ENCODE measurements at regions not wholly inside any gene's neighbourhood (a gene's known extent, or its start where the extent isn't known, plus 50 kb on each side); places are given as distances from the start of the nearest gene placed in this dataset.
A peak's percentile ranks its signal among the peaks of the same experiment; 100 is the strongest.
"Not testable (repeated sequence)": the region's sequence is repeated elsewhere in the genome, so short reads cannot be mapped to it uniquely, and the experiment has no call there.

GRCh38 chr3:159886050-159886449 lies 102.6 kb upstream of the IL12A start:
- DNase-seq = no peak

GRCh38 chr3:159886530-159886929 lies 102.1 kb upstream of the IL12A start:
- DNase-seq = not testable (repeated sequence)

GRCh38 chr3:159887168-159887567 lies 101.5 kb upstream of the IL12A start:
- no peak for DNase-seq

DNA sequence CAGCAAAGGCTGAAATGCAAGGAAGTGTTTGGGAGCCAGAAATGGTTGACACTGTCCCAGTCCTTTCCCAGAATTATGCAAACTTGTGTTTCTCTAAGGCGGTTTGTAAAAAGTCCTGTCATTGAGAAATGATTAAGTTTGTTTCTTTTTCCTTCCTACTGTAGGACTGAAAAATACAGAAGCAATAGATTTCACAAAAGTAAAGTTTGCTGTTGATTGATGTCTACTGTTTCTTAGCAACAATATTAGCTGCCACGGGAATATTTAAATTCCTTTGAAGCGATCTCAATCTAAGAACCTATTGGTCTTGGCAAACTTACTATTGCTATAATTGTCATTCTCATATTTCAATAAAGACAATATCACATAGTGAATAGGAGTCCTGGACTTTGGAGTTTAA lies 100.7 kb upstream of the IL12A start:
- peak in 1 of 2 donors; percentile 33 for DNase-seq

- no peak for DNase-seq
Measured at GRCh38 chr3:159892171-159892795, 96.4 kb upstream of the IL12A start.

DNA sequence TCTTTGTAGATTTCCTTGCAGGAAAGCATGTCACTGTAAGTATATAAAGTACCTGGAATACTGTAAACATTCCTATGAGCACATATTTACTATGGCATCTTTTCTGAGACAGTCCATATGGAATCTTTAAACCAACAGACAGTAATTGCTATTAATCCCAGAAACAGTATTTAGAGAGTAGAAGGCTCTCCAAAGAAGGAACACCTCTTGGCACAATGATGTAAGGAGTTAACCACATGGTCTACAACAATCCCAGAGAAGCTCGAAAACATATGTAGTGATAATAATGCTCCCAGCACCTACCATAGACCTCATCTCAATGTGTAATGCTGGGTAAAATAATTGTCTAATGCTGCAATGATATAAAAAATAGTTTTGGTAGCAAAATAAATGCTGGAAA lies 95.8 kb upstream of the IL12A start:
- no peak for DNase-seq

DNA sequence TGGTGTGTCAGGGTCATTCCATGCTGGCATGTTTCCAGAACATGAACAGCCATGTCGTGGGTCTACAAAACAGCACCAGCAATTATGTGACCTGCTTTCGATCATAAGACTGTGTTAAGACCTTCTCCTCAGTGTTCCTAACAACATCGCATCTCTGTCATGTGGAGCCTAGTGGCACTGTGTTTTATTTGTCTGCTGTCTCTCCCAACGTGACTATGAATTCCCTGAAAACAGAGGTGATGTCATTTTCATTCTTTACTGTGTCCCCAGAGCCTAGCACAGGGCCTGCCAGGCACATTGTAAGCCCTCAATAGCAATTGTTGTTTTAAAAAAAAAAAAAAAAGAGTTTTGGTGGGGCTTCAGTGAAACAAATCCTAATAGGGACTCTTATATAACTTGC lies 94.2 kb upstream of the IL12A start:
- no peak for DNase-seq

DNA sequence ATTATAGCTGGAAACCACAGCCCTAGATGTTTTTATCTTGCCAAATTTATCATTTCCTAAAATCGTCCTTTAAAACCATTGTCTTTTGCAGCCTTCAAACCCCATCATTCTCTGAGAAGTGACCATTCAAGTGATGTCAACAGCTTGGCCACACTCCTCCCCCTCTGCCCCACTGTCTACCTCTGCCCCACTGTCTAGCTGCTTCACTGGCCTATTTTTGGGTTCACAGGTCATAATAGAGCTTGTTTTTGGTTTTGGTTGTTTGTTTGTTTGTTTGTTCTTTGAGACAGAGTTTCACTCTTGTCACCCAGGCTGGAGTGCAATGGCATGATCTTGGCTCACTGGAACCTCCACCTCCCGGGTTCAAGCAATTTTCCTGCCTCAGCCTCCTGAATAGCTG lies 93.2 kb upstream of the IL12A start:
- no peak for DNase-seq

GRCh38 chr3:159896543-159896942 lies 92.1 kb upstream of the IL12A start:
- no peak for DNase-seq

DNA sequence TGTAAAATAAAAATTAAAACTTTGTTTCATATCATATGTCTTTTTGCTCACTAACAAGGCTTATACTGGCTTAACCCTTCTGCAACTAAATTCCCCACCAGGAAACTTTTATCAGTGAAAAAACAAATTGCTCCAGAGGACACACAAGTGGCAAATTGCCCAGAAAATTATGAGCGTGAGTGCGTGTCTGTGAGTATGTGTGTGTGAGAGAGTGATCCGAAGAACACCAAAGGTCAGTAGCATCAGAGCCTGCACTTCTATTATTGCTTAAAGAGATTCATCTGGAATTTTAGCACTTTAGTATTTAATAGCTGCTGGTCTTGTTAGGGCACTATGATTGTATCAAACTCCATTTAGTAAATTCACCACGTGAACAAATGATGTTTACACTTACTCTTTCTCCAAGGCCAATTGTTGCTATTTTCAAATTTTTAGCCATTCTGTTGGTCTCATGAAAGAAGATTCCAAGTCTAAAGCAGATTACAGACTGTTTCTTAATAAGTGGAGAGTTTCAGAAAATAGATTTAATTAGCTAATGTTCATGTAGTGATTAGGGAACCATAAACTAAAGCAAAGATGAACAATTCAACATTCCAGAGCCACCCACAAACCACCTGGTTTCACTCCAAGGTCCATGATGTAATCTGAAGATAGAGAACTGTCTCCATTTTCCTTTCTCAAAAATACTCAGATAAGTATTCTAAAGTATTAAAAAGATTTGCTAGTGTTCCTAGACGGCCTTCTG lies 91.1 kb upstream of the IL12A start:
- DNase-seq = no peak

DNA sequence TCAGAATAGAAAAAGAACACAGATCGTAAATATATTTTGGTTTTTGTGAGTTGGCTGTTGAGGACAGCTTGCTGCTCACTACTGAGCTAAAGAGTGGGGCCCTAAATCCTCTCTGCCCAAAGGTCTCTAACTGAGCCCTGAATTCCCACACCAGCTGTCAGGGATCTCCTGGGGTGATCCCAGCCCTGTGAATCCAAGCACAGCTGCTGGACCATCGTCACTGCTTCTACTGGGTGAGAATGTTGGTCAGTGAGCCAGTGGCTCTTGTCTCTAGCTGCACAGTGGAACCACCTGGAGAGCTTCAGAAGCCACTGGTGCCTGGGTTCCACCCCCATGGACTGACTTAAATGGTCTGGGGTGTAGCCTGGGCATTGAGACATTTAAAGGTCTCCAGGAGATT lies 90.5 kb upstream of the IL12A start:
- no peak for DNase-seq

- no peak for DNase-seq
Measured at GRCh38 chr3:159899166-159899565, 89.5 kb upstream of the IL12A start.

DNA sequence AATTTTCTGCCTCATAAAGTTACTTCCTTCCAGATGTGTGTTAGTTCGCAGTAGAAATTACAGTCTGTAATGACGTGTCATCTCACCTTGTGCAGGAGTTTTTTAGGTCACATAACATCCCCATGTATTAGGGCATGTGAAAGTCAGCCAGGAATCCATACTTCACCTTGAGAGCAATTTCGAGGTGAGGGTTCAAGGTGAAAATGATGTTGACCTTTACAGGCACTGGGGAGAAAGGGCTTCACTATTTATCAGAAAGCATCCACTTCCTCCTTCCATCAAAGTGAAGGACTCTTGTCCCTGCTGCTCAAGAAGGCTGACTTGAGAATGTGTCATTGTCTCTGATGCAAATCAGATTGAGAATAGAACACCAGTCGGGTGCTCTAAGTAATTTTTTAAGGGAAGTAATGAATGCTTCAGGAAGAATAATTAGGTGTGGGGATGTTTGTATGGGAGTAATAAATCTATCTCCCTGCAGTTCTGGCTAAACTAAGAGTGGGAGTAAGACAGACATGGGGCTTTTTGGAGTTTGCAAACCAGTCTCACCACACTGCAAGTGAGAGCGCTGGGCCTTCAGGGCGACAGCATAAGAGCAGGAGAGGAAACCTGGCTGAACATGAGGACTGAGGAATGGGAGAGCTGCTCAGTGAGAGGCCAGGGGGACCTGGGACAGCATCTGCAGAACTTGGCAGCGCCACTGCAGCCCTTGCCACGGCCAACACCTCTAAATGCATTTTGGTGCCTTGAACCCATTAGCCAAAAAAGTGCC lies 85.9 kb upstream of the IL12A start:
- peak; percentile 38 to 45 for DNase-seq

DNA sequence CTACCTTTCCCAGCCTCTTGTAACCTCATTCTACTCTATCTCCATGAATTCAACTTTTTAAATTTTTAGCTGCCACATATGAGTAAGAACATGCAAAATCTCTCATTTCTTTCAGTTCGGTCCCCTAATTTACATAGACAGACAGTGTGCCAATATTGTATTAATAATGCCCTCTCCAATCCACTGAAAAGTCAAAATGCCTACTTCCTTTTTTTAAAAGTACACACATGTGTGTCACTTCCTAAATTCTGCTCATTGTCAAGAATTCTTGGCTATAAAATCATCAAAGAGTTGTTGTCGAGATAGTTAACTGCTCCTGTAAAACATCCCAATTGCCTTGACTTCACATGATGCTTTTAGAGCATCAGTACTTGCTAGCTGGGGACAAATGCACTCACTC lies 84.2 kb upstream of the IL12A start:
- DNase-seq = peak; percentile 9 to 59

- DNase-seq = no peak
Measured at GRCh38 chr3:159904911-159905310, 83.7 kb upstream of the IL12A start.

- peak; percentile 6 to 28 for DNase-seq
Measured at GRCh38 chr3:159907828-159908227, 80.8 kb upstream of the IL12A start.

DNA sequence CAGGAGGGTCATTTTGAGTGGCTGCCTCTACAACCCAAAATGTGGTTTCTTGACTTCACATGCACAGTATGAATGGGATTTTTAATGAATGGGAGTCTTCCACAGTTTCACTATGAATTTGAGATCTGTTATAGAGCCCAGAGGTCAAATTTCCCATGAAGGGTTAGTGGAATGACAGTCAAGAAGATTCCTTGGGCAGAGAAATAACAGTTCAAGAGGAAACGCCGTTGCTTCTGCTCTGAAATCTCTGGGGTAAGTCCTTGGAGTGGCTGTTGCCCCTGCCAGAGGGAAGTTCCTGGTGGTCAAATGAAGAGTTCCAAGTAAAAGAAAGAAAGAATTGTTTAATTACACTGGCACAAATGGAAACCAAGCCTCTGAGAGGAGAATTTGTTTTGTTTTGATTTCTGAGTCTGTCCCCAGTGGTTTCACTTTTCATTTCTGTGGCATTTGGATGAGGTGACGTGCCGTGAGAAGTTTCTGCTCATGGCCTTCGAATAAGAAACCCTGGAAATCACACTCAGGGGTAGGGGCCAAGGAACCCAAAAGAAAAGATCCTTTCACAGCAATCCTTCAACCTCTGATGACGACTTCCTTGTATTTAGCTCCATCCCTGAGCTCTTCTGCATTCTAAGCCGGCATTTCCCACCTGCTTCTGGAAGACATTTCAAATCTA lies 77.5 kb upstream of the IL12A start:
- DNase-seq = no peak

- no peak for DNase-seq
Measured at GRCh38 chr3:159911664-159912037, 77.0 kb upstream of the IL12A start.

DNA sequence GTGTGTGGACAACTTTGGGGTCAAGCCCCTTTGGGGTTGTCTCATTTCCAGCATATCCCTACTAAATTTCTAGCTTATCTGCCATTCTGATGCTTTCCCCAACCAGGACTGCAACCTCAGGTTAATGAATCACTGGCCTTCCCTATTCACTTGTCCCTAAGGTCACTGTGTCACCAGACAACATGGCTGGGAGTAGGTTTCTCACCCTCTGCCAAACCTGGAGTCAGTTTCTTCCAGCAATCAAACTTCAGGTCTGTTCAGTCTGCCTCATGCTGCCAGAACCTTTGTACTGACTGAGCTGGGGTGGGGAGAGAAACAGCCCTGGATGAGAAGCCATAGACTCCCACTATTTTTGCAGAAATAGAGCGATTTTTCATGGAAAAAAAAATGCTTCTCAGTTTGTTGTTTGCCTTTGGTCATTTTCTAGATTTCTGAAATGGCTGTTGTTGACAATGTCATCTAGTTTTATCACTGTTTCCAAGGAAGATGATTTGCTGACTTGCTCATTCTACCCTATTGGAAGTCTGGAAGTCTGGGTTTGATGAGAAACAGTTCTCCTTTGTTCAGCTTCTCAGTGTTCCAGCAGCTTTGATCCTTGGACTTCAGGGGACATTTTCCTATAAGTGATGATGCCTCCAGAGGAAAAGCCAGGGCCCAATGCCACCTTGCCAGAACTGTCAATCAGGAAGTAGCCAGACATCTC lies 74.8 kb upstream of the IL12A start:
- no peak for DNase-seq

DNA sequence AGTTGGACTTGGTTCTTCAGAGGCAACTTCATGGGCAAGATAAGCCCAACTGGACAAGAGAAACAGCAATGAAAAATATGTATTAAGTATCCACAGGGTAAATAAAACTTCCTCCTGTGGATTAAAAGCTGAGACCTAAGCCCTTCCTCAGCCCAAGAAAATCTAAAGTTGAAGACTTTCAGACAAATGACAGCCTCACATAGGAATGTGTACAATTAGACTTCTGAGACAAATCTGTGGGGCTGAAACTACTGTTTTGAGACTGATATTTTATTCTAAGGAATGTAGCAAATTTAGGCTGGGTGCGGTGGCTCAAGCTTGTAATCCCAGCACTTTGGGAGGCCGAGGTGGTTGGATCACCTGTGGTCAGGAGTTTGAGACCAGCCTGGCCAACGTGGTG lies 74.2 kb upstream of the IL12A start:
- DNase-seq = no peak

GRCh38 chr3:159916052-159916451 lies 72.6 kb upstream of the IL12A start:
- no peak for DNase-seq

DNA sequence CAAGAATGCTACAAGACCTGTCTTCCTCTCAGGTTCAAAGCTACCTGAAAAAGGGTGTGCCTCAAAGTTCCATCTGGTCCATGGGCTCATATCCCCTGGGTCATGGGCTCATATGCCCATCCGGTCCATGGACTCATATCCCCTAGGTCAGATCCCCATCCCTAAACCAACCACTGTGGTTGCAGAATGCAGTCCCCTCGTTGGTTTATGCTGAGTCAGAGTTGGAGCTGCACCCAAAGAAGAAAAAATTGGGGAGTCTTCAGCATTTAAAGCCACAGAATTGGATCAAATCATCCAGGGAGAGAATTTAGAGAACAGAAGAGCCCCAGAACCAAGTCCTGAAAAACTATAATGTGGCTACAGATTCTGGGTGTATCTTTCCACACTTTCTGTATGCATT lies 71.5 kb upstream of the IL12A start:
- DNase-seq = no peak

- DNase-seq = peak in 1 of 2 donors; percentile 46
Measured at GRCh38 chr3:159919873-159920272, 68.8 kb upstream of the IL12A start.
